H1 (cell line): ENCODE measurements at regions not wholly inside any gene's neighbourhood (a gene's known extent, or its start where the extent isn't known, plus 50 kb on each side); places are given as distances from the start of the nearest gene placed in this dataset.

Experiments used
- BCL11A ChIP-seq, 2 experiments: IDR thresholded peaks; one replicate each; pipeline ENCODE4 v1.6.1; 2011; ENCODE audit warnings: low read depth in 2 of 2, low read length in 2 of 2, mild to moderate bottlenecking in 2 of 2
- CHD1 ChIP-seq: IDR thresholded peaks from 2 replicates; pipeline ENCODE4 v1.6.1; 2012; ENCODE audit warnings: low read depth, low read length, improper control_type of control experiment
- HDAC6 ChIP-seq: IDR thresholded peaks from one replicate; pipeline ENCODE4 v1.7.1; 2012; ENCODE audit warnings: low read depth, mild to moderate bottlenecking, inconsistent platforms, low read length, moderate library complexity
- JUN ChIP-seq: IDR thresholded peaks from 2 replicates; pipeline ENCODE4 v1.6.1; 2011; ENCODE audit warnings: low read depth, mild to moderate bottlenecking, improper control_type of control experiment, low read length
- JUND ChIP-seq: IDR thresholded peaks from 2 replicates; pipeline ENCODE4 v1.6.1; 2011; ENCODE audit warnings: mild to moderate bottlenecking, improper control_type of control experiment, low read length
- TF ChIP-seq, protein P1 (sequence below), 3 experiments: IDR thresholded peaks; 1 replicate in 2 of 3; 2 replicates in 1 of 3; pipeline versions ENCODE4 v1.5.1 to v1.6.1; 2011; ENCODE audit warnings: low read length in 3 of 3, mild to moderate bottlenecking in 3 of 3, inconsistent platforms in 2 of 3, low read depth in 1 of 3, moderate library complexity in 1 of 3; ENCODE audit not compliant: insufficient read depth in 1 of 3; ENCODE audit errors: control extremely low read depth in 1 of 3
- TF ChIP-seq, protein P2 (sequence below): fragments of 300-600 bp; sonication (generic); IDR thresholded peaks from 2 replicates; pipeline ENCODE4 v1.7.1; 2012; ENCODE audit warnings: low read length, moderate library complexity, mild to moderate bottlenecking, inconsistent platforms; ENCODE audit not compliant: insufficient replicate concordance

- TF ChIP-seq CHD1 (no peak), JUN (no peak), HDAC6 (no peak), BCL11A (IDR thresholded peaks at IDR 0.05; ENCODE audit: low read depth in 2 of 2, low read length in 2 of 2) (no peak), JUND (no peak)
- TF ChIP-seq, protein P1, sequence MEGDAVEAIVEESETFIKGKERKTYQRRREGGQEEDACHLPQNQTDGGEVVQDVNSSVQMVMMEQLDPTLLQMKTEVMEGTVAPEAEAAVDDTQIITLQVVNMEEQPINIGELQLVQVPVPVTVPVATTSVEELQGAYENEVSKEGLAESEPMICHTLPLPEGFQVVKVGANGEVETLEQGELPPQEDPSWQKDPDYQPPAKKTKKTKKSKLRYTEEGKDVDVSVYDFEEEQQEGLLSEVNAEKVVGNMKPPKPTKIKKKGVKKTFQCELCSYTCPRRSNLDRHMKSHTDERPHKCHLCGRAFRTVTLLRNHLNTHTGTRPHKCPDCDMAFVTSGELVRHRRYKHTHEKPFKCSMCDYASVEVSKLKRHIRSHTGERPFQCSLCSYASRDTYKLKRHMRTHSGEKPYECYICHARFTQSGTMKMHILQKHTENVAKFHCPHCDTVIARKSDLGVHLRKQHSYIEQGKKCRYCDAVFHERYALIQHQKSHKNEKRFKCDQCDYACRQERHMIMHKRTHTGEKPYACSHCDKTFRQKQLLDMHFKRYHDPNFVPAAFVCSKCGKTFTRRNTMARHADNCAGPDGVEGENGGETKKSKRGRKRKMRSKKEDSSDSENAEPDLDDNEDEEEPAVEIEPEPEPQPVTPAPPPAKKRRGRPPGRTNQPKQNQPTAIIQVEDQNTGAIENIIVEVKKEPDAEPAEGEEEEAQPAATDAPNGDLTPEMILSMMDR (IDR thresholded peaks at IDR 0.05; ENCODE audit: control extremely low read depth in 1 of 3, insufficient read depth in 1 of 3, low read depth in 1 of 3, low read length in 3 of 3): no peak
- TF ChIP-seq, protein P2, sequence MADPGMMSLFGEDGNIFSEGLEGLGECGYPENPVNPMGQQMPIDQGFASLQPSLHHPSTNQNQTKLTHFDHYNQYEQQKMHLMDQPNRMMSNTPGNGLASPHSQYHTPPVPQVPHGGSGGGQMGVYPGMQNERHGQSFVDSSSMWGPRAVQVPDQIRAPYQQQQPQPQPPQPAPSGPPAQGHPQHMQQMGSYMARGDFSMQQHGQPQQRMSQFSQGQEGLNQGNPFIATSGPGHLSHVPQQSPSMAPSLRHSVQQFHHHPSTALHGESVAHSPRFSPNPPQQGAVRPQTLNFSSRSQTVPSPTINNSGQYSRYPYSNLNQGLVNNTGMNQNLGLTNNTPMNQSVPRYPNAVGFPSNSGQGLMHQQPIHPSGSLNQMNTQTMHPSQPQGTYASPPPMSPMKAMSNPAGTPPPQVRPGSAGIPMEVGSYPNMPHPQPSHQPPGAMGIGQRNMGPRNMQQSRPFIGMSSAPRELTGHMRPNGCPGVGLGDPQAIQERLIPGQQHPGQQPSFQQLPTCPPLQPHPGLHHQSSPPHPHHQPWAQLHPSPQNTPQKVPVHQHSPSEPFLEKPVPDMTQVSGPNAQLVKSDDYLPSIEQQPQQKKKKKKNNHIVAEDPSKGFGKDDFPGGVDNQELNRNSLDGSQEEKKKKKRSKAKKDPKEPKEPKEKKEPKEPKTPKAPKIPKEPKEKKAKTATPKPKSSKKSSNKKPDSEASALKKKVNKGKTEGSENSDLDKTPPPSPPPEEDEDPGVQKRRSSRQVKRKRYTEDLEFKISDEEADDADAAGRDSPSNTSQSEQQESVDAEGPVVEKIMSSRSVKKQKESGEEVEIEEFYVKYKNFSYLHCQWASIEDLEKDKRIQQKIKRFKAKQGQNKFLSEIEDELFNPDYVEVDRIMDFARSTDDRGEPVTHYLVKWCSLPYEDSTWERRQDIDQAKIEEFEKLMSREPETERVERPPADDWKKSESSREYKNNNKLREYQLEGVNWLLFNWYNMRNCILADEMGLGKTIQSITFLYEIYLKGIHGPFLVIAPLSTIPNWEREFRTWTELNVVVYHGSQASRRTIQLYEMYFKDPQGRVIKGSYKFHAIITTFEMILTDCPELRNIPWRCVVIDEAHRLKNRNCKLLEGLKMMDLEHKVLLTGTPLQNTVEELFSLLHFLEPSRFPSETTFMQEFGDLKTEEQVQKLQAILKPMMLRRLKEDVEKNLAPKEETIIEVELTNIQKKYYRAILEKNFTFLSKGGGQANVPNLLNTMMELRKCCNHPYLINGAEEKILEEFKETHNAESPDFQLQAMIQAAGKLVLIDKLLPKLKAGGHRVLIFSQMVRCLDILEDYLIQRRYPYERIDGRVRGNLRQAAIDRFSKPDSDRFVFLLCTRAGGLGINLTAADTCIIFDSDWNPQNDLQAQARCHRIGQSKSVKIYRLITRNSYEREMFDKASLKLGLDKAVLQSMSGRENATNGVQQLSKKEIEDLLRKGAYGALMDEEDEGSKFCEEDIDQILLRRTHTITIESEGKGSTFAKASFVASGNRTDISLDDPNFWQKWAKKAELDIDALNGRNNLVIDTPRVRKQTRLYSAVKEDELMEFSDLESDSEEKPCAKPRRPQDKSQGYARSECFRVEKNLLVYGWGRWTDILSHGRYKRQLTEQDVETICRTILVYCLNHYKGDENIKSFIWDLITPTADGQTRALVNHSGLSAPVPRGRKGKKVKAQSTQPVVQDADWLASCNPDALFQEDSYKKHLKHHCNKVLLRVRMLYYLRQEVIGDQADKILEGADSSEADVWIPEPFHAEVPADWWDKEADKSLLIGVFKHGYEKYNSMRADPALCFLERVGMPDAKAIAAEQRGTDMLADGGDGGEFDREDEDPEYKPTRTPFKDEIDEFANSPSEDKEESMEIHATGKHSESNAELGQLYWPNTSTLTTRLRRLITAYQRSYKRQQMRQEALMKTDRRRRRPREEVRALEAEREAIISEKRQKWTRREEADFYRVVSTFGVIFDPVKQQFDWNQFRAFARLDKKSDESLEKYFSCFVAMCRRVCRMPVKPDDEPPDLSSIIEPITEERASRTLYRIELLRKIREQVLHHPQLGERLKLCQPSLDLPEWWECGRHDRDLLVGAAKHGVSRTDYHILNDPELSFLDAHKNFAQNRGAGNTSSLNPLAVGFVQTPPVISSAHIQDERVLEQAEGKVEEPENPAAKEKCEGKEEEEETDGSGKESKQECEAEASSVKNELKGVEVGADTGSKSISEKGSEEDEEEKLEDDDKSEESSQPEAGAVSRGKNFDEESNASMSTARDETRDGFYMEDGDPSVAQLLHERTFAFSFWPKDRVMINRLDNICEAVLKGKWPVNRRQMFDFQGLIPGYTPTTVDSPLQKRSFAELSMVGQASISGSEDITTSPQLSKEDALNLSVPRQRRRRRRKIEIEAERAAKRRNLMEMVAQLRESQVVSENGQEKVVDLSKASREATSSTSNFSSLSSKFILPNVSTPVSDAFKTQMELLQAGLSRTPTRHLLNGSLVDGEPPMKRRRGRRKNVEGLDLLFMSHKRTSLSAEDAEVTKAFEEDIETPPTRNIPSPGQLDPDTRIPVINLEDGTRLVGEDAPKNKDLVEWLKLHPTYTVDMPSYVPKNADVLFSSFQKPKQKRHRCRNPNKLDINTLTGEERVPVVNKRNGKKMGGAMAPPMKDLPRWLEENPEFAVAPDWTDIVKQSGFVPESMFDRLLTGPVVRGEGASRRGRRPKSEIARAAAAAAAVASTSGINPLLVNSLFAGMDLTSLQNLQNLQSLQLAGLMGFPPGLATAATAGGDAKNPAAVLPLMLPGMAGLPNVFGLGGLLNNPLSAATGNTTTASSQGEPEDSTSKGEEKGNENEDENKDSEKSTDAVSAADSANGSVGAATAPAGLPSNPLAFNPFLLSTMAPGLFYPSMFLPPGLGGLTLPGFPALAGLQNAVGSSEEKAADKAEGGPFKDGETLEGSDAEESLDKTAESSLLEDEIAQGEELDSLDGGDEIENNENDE: no peak
Measured at GRCh38 chr21:38148046-38148445, 108.7 kb upstream of the KCNJ15 start.
